GM23338 (cell line): ENCODE measurements at regions not wholly inside any gene's neighbourhood (a gene's known extent, or its start where the extent isn't known, plus 50 kb on each side); places are given as distances from the start of the nearest gene placed in this dataset.

Experiments used
- ATAC-seq: fragments of 200-7000 bp; cut with Tn5 transposase; 3 replicates; pipeline ENCODE4 v1.9.1; 2020
- DNase-seq: peaks from one replicate; pipeline ENCODE4 v3.0.0-alpha.2; 2015; ENCODE audit warnings: low spot score
- H2AFZ ChIP-seq: fragments of 200-600 bp; sonication (generic); 2 replicates; pipeline ENCODE4 v1.8.0; 2016; ENCODE audit warnings: antibody characterized with exemption, mild to moderate bottlenecking, moderate library complexity
- H3F3A ChIP-seq: fragments of 200-600 bp; sonication (generic); replicated peaks from 2 replicates; pipeline ENCODE4 v1.8.0; 2017; ENCODE audit warnings: antibody characterized with exemption, mixed run types, low read depth
- H3K27ac ChIP-seq: fragments of 200-600 bp; sonication (generic); 2 replicates; pipeline ENCODE4 v1.6.1; 2016; ENCODE audit warnings: low read depth
- H3K27me3 ChIP-seq: fragments of 200-600 bp; sonication (generic); 2 replicates; pipeline ENCODE4 v1.8.0; 2016; ENCODE audit warnings: mild to moderate bottlenecking, mixed run types, moderate library complexity; ENCODE audit not compliant: insufficient read depth
- H3K36me3 ChIP-seq: fragments of 200-600 bp; sonication (generic); 2 replicates; pipeline ENCODE4 v1.8.0; 2016; ENCODE audit warnings: mild to moderate bottlenecking; ENCODE audit not compliant: insufficient read depth
- H3K4me1 ChIP-seq: fragments of 200-600 bp; sonication (generic); 2 replicates; pipeline ENCODE4 v1.8.0; 2016; ENCODE audit warnings: mild to moderate bottlenecking, moderate library complexity; ENCODE audit not compliant: insufficient read depth
- H3K4me2 ChIP-seq: fragments of 200-600 bp; sonication (generic); 2 replicates; pipeline ENCODE4 v1.7.1; 2017; ENCODE audit warnings: mixed run types
- H3K4me3 ChIP-seq: fragments of 200-600 bp; sonication (generic); 2 replicates; pipeline ENCODE4 v1.6.1; 2016; ENCODE audit warnings: mixed run types
- H3K79me2 ChIP-seq: fragments of 200-600 bp; sonication (generic); replicated peaks from 2 replicates; pipeline ENCODE4 v1.8.0; 2017; ENCODE audit warnings: mild to moderate bottlenecking; ENCODE audit not compliant: insufficient read depth
- H3K9me2 ChIP-seq: fragments of 200-600 bp; sonication (generic); 2 replicates; pipeline ENCODE4 v1.8.0; 2017; ENCODE audit not compliant: insufficient read depth
- H4K20me1 ChIP-seq: fragments of 200-600 bp; sonication (generic); replicated peaks from 2 replicates; pipeline ENCODE4 v1.8.0; 2017; ENCODE audit warnings: mild to moderate bottlenecking; ENCODE audit not compliant: insufficient read depth
- H3K27ac Mint-ChIP-seq: 2 replicates; pipeline ENCODE4 v1.8.0; 2020; ENCODE audit warnings: inconsistent platforms, mild to moderate bottlenecking, moderate library complexity, mixed read lengths
- H3K27me3 Mint-ChIP-seq: 3 replicates; pipeline ENCODE4 v1.8.0; 2022; ENCODE audit warnings: low read depth, mild to moderate bottlenecking, moderate library complexity, mixed read lengths, inconsistent platforms; ENCODE audit not compliant: insufficient read depth, poor library complexity
- H3K36me3 Mint-ChIP-seq: 3 replicates; pipeline ENCODE4 v1.8.0; 2021; ENCODE audit warnings: low read depth, mild to moderate bottlenecking, inconsistent platforms, moderate library complexity, mixed read lengths
- H3K4me1 Mint-ChIP-seq: 3 replicates; pipeline ENCODE4 v1.8.0; 2020; ENCODE audit warnings: mild to moderate bottlenecking, inconsistent platforms, mixed read lengths
- H3K4me3 Mint-ChIP-seq: 3 replicates; pipeline ENCODE4 v1.8.0; 2021; ENCODE audit warnings: moderate library complexity, mild to moderate bottlenecking, inconsistent platforms, mixed read lengths
- H3K9me3 Mint-ChIP-seq: 3 replicates; pipeline ENCODE4 v1.8.0; 2020; ENCODE audit warnings: moderate library complexity, mild to moderate bottlenecking, inconsistent platforms, mixed read lengths
- CREB1 ChIP-seq: fragments of 250-450 bp; sonication (Bioruptor Pico); IDR thresholded peaks from 2 replicates; pipeline ENCODE4 v1.5.0; 2020; ENCODE audit warnings: low read depth, mild to moderate bottlenecking, moderate library complexity
- CTCF ChIP-seq, 2 experiments: fragments of 200-600 bp in 1 of 2; sonication (generic) in 1 of 2; conservative IDR thresholded peaks; 2 replicates each; pipeline versions ENCODE4 v1.5.1 to v1.6.1; 2016 to 2017; ENCODE audit warnings: antibody characterized with exemption in 2 of 2, low read depth in 2 of 2, mild to moderate bottlenecking in 2 of 2, moderate library complexity in 1 of 2
- ETS1 ChIP-seq: IDR thresholded peaks from 2 replicates; pipeline ENCODE4 v1.6.1; 2016; ENCODE audit warnings: antibody characterized with exemption
- EZH2 ChIP-seq: fragments of 200-600 bp; sonication (generic); IDR thresholded peaks from one replicate; pipeline ENCODE4 v1.8.0; 2017; ENCODE audit warnings: antibody characterized with exemption, mild to moderate bottlenecking, low read depth; ENCODE audit not compliant: unreplicated experiment
- EZH2phosphoT487 ChIP-seq: fragments of 200-600 bp; sonication (generic); IDR thresholded peaks from one replicate; pipeline ENCODE4 v1.8.1; 2018; ENCODE audit warnings: antibody characterized with exemption; ENCODE audit not compliant: unreplicated experiment
- JUNB ChIP-seq: IDR thresholded peaks from one replicate; pipeline ENCODE4 v1.6.1; 2016; ENCODE audit warnings: antibody characterized with exemption; ENCODE audit not compliant: unreplicated experiment
- NANOG ChIP-seq: IDR thresholded peaks from 2 replicates; pipeline ENCODE4 v1.6.1; 2016; ENCODE audit warnings: antibody characterized with exemption, borderline replicate concordance
- POLR2AphosphoS5 ChIP-seq: IDR thresholded peaks from 2 replicates; pipeline ENCODE4 v1.6.1; 2016; ENCODE audit warnings: antibody characterized with exemption, low read depth
- STAT1 ChIP-seq: IDR thresholded peaks from one replicate; pipeline ENCODE4 v1.6.1; 2016; ENCODE audit warnings: antibody characterized with exemption; ENCODE audit not compliant: unreplicated experiment
- ZNF114 ChIP-seq: fragments of 250-450 bp; sonication (Bioruptor Pico); IDR thresholded peaks from 2 replicates; pipeline ENCODE4 v1.5.0; 2020; ENCODE audit warnings: mild to moderate bottlenecking, moderate library complexity
- ZNF331 ChIP-seq: fragments of 250-450 bp; sonication (Bioruptor Pico); IDR thresholded peaks from 2 replicates; pipeline ENCODE4 v1.5.0; 2020; ENCODE audit warnings: low read depth, mild to moderate bottlenecking, moderate library complexity
- ZNF462 ChIP-seq: fragments of 250-450 bp; sonication (Bioruptor Pico); IDR thresholded peaks from 2 replicates; pipeline ENCODE4 v1.5.0; 2020; ENCODE audit warnings: mild to moderate bottlenecking, moderate library complexity
- TF ChIP-seq, protein P1 (sequence below): IDR thresholded peaks from one replicate; pipeline ENCODE4 v1.6.1; 2018; ENCODE audit warnings: antibody characterized with exemption; ENCODE audit not compliant: unreplicated experiment

DNA sequence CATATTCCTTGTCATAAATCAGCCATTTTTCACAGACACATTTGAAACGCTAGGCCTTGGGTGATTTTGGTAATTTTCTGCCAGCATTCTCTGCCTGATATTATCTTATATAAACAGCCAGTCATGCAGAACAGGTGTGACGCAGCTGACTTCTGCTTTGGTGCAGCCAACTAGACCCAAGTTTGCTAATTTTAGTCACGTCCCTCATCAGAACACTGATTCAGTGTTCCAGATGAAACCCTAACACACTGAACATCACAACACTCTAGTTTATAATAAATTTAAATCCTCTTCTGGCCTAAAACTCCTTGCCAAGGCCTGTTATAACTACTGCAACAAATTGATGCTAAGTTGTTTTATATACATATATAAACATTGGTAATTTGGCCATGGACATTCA is 386.1 kb downstream of the SEC23A start:
- H3K36me3 Mint-ChIP-seq, result no peaks in the 10 kb centered on the region
- no peaks in the 10 kb centered on the region; the same call in 2 of the 3 replicates for H3K9me3 Mint-ChIP-seq
- Histone ChIP-seq H3K4me1 (no peaks in the 10 kb centered on the region), H3K79me2 (no peaks in the 10 kb centered on the region), H3F3A (no peaks in the 10 kb centered on the region), H3K4me2 (no peak overlapping the region), H3K27me3 (no peaks in the 10 kb centered on the region), H3K4me3 (no peak overlapping the region), H3K27ac (no peak overlapping the region), H3K9me2 (0 out of 2 replicates have a peak, but pooled peaks cover 4% of the 10 kb centered on the region), H3K36me3 (no peaks in the 10 kb centered on the region), H2AFZ (no peak overlapping the region), H4K20me1 (no peaks in the 10 kb centered on the region)
- peaks cover 4% of the 10 kb centered on the region for H3K27me3 Mint-ChIP-seq
- ATAC-seq (no peak), DNase-seq (no peak)
- TF ChIP-seq CREB1 (CRISPR knock-in tag) (no peak), NANOG (no peak), ETS1 (no peak), POLR2AphosphoS5 (no peak), STAT1 (no peak), ZNF331 (no peak), EZH2phosphoT487 (no peak), CTCF (conservative IDR thresholded peaks at IDR 0.05; ENCODE audit: low read depth in 2 of 2) (no peak), EZH2 (no peak), JUNB (no peak), ZNF462 (CRISPR knock-in tag) (no peak), ZNF114 (CRISPR knock-in tag) (no peak)
- TF ChIP-seq, protein P1, sequence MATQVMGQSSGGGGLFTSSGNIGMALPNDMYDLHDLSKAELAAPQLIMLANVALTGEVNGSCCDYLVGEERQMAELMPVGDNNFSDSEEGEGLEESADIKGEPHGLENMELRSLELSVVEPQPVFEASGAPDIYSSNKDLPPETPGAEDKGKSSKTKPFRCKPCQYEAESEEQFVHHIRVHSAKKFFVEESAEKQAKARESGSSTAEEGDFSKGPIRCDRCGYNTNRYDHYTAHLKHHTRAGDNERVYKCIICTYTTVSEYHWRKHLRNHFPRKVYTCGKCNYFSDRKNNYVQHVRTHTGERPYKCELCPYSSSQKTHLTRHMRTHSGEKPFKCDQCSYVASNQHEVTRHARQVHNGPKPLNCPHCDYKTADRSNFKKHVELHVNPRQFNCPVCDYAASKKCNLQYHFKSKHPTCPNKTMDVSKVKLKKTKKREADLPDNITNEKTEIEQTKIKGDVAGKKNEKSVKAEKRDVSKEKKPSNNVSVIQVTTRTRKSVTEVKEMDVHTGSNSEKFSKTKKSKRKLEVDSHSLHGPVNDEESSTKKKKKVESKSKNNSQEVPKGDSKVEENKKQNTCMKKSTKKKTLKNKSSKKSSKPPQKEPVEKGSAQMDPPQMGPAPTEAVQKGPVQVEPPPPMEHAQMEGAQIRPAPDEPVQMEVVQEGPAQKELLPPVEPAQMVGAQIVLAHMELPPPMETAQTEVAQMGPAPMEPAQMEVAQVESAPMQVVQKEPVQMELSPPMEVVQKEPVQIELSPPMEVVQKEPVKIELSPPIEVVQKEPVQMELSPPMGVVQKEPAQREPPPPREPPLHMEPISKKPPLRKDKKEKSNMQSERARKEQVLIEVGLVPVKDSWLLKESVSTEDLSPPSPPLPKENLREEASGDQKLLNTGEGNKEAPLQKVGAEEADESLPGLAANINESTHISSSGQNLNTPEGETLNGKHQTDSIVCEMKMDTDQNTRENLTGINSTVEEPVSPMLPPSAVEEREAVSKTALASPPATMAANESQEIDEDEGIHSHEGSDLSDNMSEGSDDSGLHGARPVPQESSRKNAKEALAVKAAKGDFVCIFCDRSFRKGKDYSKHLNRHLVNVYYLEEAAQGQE, result no peak
- no peak overlapping the region for H3K27ac Mint-ChIP-seq
- no peaks in the 10 kb centered on the region for H3K4me1 Mint-ChIP-seq
- H3K4me3 Mint-ChIP-seq, result no peak overlapping the region
